ENCODE measurements at regions not wholly inside any gene's neighbourhood (a gene's known extent, or its start where the extent isn't known, plus 50 kb on each side); places are given as distances from the start of the nearest gene placed in this dataset.
"Not testable (repeated sequence)": the region's sequence is repeated elsewhere in the genome, so short reads cannot be mapped to it uniquely, and the experiment has no call there.

DNA sequence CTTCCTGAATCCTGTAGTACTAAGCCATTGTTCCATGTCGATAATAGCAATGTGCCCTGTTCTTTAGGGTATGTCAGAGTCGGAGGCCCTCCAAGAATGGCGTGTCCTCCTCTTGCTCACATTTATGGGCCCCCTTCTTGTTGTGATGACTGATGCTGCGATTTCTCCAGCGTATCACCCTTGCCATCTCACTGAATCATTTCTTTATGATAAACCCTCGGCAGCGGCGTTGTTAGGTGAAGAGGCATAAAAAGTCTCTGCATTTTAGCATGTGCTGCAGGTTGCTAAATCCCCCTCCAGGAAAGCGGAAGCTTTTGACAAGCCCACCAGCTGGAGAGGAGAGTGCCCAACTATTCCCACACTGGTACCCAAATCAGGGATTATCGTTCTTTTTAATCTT is 1045.3 kb downstream of the BRD1 start:
- no peak for DNase-seq

DNA sequence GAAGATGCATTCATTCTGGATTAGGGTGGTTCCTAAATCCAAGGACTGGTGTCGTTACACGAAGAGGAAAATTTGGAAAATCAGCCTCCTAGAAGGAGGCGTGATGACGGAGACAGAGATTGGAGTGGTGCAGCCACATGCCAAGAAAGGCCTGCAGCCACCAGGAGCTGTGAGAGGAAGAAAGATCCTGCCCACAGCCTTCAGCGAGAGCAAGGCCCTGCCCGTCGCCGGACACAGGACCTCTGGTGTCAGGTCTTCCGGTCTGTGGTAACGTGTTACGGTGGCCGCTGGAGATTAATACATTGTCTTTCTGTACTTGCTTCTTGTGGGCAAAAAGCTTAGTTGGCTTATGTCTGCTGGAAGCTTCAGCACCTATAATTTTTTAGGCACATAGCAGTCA is 1045.8 kb downstream of the BRD1 start:
- no peak for DNase-seq

DNA sequence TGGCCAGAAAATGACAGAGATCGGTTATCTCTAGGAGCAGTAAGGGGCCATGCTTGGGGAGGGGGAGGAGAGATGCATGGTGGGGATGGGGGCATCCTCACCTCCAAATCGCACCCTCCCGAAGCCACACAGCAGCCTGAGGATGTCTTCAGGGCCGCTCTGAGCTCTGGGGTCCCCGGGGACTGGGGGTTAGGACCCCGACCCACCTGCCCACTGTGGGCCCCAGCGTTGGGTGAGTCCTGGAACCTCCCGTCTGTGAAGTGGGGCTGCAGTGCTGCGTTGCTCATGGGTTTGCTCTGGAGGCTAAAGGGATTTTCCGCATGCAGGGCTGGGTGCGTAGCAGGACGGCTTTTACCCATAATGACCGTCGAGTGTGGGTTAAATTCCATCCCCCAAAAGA is 1046.3 kb downstream of the BRD1 start:
- no peak for DNase-seq

- DNase-seq = no peak
These were observed 1046.9 kb downstream of the BRD1 start for GRCh38 chr22:48780597-48781277.

DNA sequence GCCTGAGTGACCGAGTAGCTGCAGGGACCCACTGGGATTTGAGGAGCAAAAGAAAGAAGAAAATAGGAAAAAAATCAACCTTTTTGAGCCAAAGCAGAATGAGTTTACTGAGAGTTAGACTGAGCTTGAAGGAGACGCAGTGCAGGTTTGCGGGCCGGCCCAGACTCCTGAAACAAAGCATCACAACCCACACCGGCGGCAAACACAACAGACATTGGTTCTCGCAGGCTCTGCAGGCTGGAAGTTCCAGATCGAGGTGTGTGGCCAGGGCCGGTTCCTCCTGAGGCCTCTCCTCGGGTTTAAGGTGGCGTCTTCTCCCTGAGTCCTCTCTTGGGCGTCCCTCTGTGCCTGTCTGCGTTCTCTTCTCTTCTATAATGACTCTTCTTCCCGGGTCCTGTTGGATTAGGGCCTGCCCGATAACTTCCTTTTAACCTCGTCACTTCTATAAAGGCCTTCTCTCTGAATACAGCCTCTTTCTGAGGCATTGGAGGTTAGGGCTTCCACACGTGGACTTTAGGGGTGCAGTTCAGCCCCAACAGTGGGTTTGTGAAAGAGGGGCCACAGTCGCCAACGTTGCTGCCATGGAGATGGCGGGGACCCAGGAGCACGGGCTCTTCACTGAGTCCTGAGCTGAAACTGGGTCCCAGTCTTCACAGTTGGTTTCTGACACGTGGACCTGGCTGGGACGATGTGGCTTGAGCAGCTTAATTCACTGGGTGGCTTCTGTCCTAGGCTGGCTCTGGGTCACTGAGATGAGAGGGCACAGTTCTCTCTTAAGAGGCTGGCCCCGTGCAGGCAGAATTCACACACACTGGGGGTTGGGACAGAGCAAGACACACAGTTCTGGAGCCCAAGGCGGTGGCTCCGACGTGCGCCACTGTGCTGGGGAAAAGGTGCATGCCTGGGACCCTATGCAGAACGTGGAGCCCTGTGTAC is 1047.7 kb downstream of the BRD1 start:
- DNase-seq = no peak

DNA sequence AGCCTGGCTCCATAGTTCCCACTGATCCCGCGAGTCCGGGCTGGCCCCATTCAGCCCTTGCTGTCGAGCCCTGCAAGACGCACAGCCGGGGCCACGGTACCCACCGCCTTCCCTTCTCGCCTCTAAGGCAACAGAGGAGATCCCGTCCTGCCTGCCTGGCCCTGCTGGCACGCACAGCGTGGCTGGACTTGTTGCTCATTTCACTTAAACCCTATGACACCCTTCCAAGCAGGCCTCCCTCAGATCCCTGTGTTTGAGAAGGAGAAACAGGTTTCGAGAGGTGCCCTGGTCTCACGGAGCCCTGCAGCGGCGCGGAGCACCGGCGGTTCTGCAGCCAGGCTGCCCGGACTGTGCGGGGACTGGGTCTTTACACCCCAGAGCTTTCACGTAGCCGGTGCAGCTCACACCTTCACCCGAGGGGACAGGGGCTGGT is 1048.4 kb downstream of the BRD1 start:
- DNase-seq = no peak

GRCh38 chr22:48778308-48779195 is 1049.1 kb downstream of the BRD1 start:
- DNase-seq = no peak

DNA sequence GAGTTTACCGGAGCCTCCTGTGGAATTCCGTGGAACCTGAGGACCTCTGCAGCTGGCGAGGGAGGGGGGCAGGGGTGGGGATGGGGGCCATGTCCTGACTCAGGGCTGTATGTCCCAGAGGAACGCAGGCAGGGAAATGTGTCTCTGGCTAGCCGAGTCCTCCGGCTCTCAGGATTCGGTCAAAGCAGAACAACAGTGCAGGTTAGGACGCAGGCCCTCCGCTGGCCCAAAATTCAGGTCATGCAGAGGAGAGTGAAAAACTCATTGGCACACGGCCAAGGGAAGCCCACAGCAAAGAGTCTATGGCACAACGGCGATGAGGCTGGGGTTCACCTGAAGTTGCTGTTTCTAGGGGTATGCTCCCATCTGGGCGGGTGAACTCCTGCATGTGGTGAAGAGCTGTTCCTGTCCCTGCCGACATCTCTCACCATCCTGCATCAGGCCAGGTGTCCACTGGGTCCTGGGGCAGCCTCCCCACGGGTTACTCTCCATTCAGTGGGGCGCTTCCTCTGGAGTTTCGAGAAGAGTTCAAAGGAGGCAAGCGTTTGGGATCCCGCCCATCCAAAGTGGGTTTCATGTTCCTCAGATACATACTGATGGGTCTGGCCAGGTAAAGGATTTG is 1055.3 kb downstream of the BRD1 start:
- DNase-seq = no peak

DNA sequence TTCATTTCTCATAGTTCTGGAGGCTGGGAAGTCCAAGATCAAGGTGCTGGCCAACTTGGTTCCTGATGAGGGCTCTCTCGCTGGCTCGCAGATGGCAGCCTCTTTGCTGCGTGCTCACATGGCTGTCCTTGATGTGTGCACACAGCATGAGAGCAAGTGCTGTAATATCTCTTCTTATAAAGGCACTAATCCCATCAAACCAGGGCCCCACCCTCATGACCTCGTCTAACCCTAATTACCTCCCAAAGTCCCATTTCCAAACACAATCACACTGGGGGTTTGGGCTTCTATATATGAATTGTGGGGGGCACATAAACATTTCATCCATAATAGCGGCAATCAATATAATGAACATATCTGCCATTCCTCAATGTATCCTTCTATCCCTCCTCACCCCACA is 1062.1 kb downstream of the BRD1 start:
- no peak for DNase-seq

DNA sequence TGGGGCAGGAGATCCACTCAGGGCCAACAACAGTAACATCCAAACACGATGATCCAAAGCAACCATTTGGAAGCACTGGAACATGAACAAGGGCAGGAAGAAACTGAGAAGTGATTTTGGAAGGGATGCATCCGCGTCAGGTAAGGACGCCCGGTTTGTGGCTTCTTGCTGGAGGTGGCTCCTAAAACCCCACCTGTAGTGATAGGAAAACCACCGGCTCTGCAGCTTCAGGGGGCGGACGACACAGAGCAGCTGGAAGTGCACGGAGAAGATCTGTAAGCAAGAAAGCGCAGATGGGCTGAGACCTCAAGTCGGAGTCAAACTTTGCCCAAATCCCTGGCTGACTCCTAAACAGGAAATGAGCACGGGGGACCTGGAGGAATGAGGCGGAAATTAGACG is 1066.1 kb downstream of the BRD1 start:
- no peak for DNase-seq

DNA sequence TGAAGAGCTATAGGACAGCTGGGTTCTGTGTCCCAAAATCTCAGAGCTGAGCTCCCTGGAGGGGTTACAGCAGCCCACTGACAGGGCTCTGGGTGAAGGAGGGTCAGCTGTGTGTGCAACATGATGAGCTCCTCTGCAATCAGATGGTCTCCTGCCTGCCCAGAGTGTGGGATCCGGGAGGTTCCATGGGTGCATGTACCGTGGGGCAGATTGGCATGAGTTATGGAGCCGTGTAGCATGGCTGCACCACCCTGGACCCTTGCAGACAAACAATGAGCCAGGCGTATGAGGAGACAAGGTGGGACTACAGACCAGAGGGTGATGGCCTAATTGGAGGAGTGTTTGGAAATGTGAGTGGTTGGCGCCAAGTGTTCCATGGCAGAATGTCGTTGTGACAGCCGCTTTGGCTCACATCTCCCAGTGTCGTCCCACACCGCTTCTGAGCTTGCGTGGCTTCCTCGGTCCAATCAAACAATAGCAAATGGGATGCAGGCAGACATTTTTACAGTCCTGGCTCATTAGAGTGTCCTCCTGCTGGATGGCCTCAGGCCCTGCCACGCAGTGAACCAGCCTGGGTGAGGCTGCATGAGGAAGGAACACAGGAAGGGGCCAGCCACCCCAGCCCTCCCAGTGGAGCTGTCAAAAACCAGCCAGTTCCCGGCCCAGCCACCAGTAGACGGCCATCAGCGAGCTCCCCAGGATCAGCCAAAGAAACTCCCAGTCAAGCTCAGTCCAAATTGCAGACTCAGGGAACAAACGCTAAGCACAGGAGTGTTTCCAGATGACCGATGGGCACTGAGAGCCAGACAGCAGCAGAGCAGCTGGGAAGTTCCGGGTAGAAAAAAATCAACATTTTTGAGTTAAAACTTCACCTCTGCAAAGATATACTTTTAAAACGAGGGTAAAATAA is 1066.9 kb downstream of the BRD1 start:
- no peak for DNase-seq

GRCh38 chr22:48758881-48759875 is 1068.5 kb downstream of the BRD1 start:
- no peak for DNase-seq

- DNase-seq = no peak
These were observed 1069.6 kb downstream of the BRD1 start for GRCh38 chr22:48757985-48758561.

DNA sequence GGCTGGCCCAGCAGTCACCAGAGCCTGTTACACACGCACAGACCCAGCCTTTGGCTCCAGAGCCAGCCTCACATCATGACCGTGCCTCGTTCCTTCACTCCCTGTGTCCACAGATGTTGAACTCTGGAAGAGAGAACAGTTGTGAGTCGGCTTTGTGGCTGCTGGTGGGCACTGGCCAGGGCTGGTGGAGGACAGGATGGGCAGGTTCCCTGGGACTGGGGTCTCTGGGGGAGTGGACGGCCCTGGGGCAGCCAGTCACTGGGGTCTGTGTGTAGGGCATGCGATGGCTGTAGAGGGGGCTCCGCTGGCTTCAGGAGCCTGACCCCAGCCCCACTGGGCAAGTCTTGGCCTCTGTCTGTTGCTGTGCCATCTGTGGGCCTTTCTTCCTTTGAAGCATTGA is 1070.1 kb downstream of the BRD1 start:
- DNase-seq = no peak

DNA sequence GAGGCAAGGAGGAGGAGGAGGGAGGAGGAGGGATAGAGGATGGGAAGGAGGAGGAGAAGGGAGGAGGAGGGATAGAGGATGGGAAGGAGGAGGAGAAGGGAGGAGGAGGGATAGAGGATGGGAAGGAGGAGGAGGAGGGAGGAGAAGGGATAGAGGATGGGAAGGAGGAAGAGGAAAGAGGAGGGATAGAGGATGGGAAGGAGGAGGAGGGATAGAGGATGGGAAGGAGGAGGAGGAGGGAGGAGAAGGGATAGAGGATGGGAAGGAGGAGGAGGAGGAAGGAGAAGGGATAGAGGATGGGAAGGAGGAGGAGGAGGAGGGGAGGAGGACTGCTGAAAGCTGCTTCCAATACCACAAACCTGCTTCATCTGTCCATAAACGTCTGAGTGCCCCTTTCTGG is 1070.5 kb downstream of the BRD1 start:
- not testable (repeated sequence) for DNase-seq

DNA sequence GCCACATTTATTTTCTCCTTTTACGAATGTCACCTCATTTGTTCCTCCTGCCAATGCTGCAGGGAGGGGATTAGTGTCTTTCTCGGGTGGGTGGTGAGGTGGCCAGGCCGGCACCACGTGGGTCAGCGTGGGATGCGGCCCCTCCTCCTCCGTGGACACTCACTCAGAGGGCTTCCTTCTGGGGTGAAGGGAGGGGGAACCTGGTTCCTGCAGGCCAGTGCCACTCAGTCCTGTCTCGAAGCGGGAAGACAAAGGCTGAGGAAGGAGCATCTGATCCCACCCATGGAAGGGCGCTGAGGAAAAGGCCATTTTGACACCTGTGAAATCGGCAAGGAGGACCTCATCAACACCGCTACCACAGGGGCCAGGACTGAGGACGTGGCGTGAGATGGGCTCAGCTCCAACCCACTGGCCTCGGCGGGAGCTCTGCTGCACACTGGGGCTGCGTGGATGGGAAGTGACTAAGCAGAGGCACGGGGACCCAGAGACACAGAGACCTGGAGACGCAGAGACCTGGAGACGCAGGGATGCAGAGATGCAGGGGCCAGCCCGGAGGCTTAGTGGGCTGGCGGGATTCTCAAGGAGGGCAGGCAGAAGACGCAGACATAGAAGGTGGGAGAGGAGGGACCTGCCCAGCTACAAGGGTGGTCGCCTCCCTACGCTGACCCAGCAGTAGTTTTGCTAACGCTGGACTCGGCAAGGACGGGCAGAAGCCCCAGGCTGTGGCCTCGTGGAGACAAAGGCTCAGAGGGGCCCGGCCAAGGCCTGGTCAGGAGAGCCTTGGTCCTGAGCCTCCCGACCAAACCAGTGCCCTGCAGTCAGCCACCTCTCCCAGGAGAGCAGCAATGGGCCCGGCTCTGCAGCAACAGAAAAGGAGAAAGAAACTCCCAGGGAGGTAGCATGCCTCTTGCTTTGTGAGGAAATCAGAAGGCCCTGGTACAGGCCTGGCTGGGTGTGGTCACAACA is 1071.2 kb downstream of the BRD1 start:
- DNase-seq = no peak

DNA sequence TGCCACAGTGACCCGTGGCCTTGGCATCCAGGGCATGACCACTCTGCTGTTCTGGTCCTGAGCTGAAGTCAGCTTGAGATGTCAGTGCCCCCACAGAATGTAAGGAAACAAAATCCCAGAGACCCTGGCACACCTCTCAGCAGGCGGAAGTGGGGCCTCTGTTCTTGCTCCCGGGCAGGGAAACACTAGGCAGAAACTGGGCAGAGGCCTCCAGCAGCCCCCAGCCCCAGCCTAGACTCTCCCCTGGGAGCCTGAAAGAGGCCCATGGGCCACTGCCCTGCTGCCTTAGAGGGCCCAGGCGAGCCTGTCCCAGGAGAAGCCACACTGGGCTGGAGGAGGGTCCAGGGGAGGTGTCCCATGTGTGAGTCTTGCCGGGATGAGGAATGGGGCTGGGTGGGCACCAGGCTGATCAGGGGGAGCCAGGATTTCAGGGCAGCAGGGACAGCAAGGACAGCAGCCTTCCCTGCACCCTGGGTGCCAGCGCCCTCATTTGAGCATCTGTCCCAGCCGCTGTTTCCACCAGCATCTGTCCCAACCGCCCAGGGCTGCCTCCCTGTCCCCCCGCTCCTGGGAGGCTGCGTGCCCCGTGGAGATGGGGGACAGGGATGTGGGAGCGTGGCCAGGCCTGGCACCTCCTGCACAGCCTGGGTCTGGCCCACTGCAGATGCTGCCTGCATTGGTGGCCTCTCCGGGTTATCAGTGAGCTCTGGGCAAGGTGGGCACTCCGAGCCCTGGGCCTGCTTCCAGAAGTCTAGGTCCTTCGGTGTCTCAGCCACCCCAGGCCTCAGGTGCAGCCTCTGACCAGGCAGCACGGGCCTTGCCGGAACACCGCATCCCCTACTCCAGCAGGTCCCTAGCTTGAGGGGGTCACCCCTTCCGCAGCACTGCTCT is 1072.4 kb downstream of the BRD1 start:
- no peak for DNase-seq

- no peak for DNase-seq
These were observed 1073.0 kb downstream of the BRD1 start for GRCh38 chr22:48754611-48755058.

Data from SW 1271 (cell line).